ENCODE measurements at regions not wholly inside any gene's neighbourhood (a gene's known extent, or its start where the extent isn't known, plus 50 kb on each side); places are given as distances from the start of the nearest gene placed in this dataset.

GRCh38 chr1:157217486-157217885 lies 79.3 kb upstream of the ETV3 start:
- TF ChIP-seq USF2 (IDR thresholded peaks at IDR 0.05; ENCODE audit: low read depth, low read length) (no peak), MAFK (IDR thresholded peaks at IDR 0.05; ENCODE audit: low read depth, low read length) (no peak), FOS (IDR thresholded peaks at IDR 0.05; ENCODE audit: low read depth, low read length) (no peak), NFE2L2 (IDR thresholded peaks at IDR 0.05; ENCODE audit: low read depth, low read length) (no peak), CTCF (conservative IDR thresholded peaks at IDR 0.05; ENCODE audit: low read depth, low read length) (no peak), SMC3 (IDR thresholded peaks at IDR 0.05; ENCODE audit: low read depth, low read length) (no peak), CHD1 (IDR thresholded peaks at IDR 0.05; ENCODE audit: low read depth, low read length) (no peak)
- no peak overlapping the region for H4K91ac ChIP-seq (ENCODE audit: insufficient read depth, low read depth, low read length)
- H2BK15ac ChIP-seq (ENCODE audit: low read depth, low read length), result no peak overlapping the region
- no peak overlapping the region for H3K23ac ChIP-seq (ENCODE audit: low read depth, low read length)
- no peak overlapping the region for H3K4me3 ChIP-seq (ENCODE audit: insufficient read depth, low read depth, low read length)
- H3K4ac ChIP-seq (ENCODE audit: low read depth, low read length), result no peak overlapping the region
- H4K20me1 ChIP-seq (ENCODE audit: insufficient read depth, low read length), result no peaks in the 10 kb centered on the region
- ChIA-PET POLR2A (ENCODE audit: unreplicated experiment) (no interaction called here), CTCF (interaction anchor here (0.7 kb wide), 1 partner anchor 363 kb away, joined by 3 read pairs; no protein-coding TSS in a partner anchor)
- H3K9me1 ChIP-seq (ENCODE audit: insufficient read depth, low read length), result no peaks in the 10 kb centered on the region
- H3K27me3 ChIP-seq (ENCODE audit: control insufficient read depth, insufficient read depth, low read length), result peaks cover 2% of the 10 kb centered on the region; the same call in 1 of the 2 replicates
- no peaks in the 10 kb centered on the region for H3K4me1 ChIP-seq (ENCODE audit: control insufficient read depth, insufficient read depth, low read length)
- no peak overlapping the region for H2BK120ac ChIP-seq (ENCODE audit: low read depth, low read length)
- no peak overlapping the region for H2BK5ac ChIP-seq (ENCODE audit: low read depth, low read length, poor library complexity, severe bottlenecking)
- no peak overlapping the region for H3K4me2 ChIP-seq (ENCODE audit: low read depth, low read length)
- no peak overlapping the region for H2AFZ ChIP-seq (replicated peaks; ENCODE audit: low read length, poor library complexity)
- no peak overlapping the region for H3K9ac ChIP-seq (ENCODE audit: low read depth, low read length)
- intact Hi-C loops (cut with micrococcal nuclease), result no loop called here
- H3K18ac ChIP-seq (ENCODE audit: low read depth, low read length), result no peak overlapping the region
- no peaks in the 10 kb centered on the region for H3K79me1 ChIP-seq (ENCODE audit: low read depth in 1 of 2, low read length in 2 of 2)
- no TSS peak for BruUV-seq (replicated peaks)
- H3K36me3 ChIP-seq (ENCODE audit: control insufficient read depth, insufficient read depth, low read length), result no peaks in the 10 kb centered on the region
- no peaks in the 10 kb centered on the region for H3K9me3 ChIP-seq (ENCODE audit: control insufficient read depth, insufficient read depth, low read length)
- no peak overlapping the region for H3K27ac ChIP-seq (ENCODE audit: insufficient read depth, low read length)
- dilution Hi-C loops (cut with HindIII; ENCODE audit: low sequenced_read_pairs, unreplicated experiment), result no loop called here
- no peak overlapping the region for H3K14ac ChIP-seq (replicated peaks; ENCODE audit: low read depth, low read length)
- in situ Hi-C loops (cut with MboI; ENCODE audit: low sequenced_read_pairs), result no loop called here
- H4K5ac ChIP-seq (ENCODE audit: low read depth, low read length), result no peak overlapping the region
- H2BK20ac ChIP-seq (ENCODE audit: low read depth, low read length), result no peak overlapping the region
- WGBS, 2 experiments (ENCODE audit: extremely low coverage in 2 of 2, insufficient read length in 1 of 2), result no CpG with 5 or more reads among the region's 4 CpGs
- no peak overlapping the region for H2AK5ac ChIP-seq (ENCODE audit: low read depth, low read length)
- H4K8ac ChIP-seq (ENCODE audit: low read depth in 2 of 2, low read length in 2 of 2), result no peak overlapping the region
- DNase-seq (no peak), ATAC-seq (ENCODE audit: low read depth) (no peak)
- H3K56ac ChIP-seq (ENCODE audit: extremely low read depth, insufficient read depth, low read length), result no peak overlapping the region
- no peak overlapping the region for H2AK9ac ChIP-seq (replicated peaks; ENCODE audit: low read depth, low read length, poor library complexity)
